GM12878 (cell line): ENCODE measurements at regions not wholly inside any gene's neighbourhood (a gene's known extent, or its start where the extent isn't known, plus 50 kb on each side); places are given as distances from the start of the nearest gene placed in this dataset.

Experiments
- E2F8 ChIP-seq: fragments of 450-650 bp; IDR thresholded peaks from 2 replicates; pipeline ENCODE4 v1.6.1; 2018; ENCODE audit warnings: mild to moderate bottlenecking, low read depth, moderate library complexity; ENCODE audit not compliant: partially characterized antibody
- ETV6 ChIP-seq, 2 experiments: fragments of 450-650 bp in 1 of 2; IDR thresholded peaks in 1 of 2; conservative IDR thresholded peaks in 1 of 2; 2 replicates each; pipeline ENCODE4 v1.6.1; 2014; ENCODE audit warnings: antibody characterized with exemption in 1 of 2, borderline replicate concordance in 1 of 2, low read depth in 1 of 2, mild to moderate bottlenecking in 1 of 2, moderate library complexity in 1 of 2
- LARP7 ChIP-seq: fragments of 450-650 bp; IDR thresholded peaks from 2 replicates; pipeline ENCODE4 v1.6.1; 2017; ENCODE audit warnings: mild to moderate bottlenecking
- MYC ChIP-seq: IDR thresholded peaks from 2 replicates; pipeline ENCODE4 v1.6.1; 2011; ENCODE audit warnings: mild to moderate bottlenecking, low read length, moderate library complexity, inconsistent platforms; ENCODE audit not compliant: insufficient read depth, insufficient replicate concordance, insufficient read length, severe bottlenecking
- NBN ChIP-seq: fragments of 450-650 bp; IDR thresholded peaks from 2 replicates; pipeline ENCODE4 v1.6.1; 2016
- NFXL1 ChIP-seq: fragments of 450-650 bp; IDR thresholded peaks from 2 replicates; pipeline ENCODE4 v1.6.1; 2017; ENCODE audit warnings: antibody characterized with exemption, mild to moderate bottlenecking, borderline replicate concordance
- NFYA ChIP-seq: IDR thresholded peaks from 2 replicates; pipeline ENCODE4 v1.6.1; 2011; ENCODE audit warnings: low read depth, mild to moderate bottlenecking, low read length, improper control_type of control experiment, borderline replicate concordance
- PAX5 ChIP-seq: IDR thresholded peaks from 2 replicates; pipeline ENCODE4 v1.6.1; 2011; ENCODE audit warnings: low read depth, low read length, borderline replicate concordance
- RFX5 ChIP-seq: IDR thresholded peaks from 2 replicates; pipeline ENCODE4 v1.6.1; 2011; ENCODE audit warnings: low read depth, low read length, improper control_type of control experiment
- TCF7 ChIP-seq: IDR thresholded peaks from 2 replicates; pipeline ENCODE4 v1.6.1; 2014; ENCODE audit warnings: antibody characterized with exemption, borderline replicate concordance
- YY1 ChIP-seq: IDR thresholded peaks from 2 replicates; pipeline ENCODE4 v1.6.1; 2011; ENCODE audit warnings: low read depth, mild to moderate bottlenecking, low read length
- ZNF207 ChIP-seq: fragments of 450-650 bp; IDR thresholded peaks from 2 replicates; pipeline ENCODE4 v1.6.1; 2014; ENCODE audit warnings: antibody characterized with exemption, mild to moderate bottlenecking, borderline replicate concordance
- ZNF592 ChIP-seq: fragments of 450-650 bp; IDR thresholded peaks from 2 replicates; pipeline ENCODE4 v1.6.1; 2017; ENCODE audit warnings: mild to moderate bottlenecking, moderate library complexity
- TF ChIP-seq, protein P1 (sequence below): fragments of 450-650 bp; conservative IDR thresholded peaks from 2 replicates; pipeline ENCODE4 v1.6.1; 2017; ENCODE audit warnings: mild to moderate bottlenecking, moderate library complexity
- TF ChIP-seq, protein P2 (sequence below): IDR thresholded peaks from 2 replicates; pipeline ENCODE4 v1.6.1; 2011; ENCODE audit warnings: low read depth, mild to moderate bottlenecking, low read length, moderate library complexity, borderline replicate concordance; ENCODE audit errors: extremely low read depth
- TF ChIP-seq, protein P3 (sequence below): fragments of 450-650 bp; formaldehyde crosslinking; IDR thresholded peaks from 2 replicates; pipeline ENCODE4 v1.5.0; 2022; ENCODE audit warnings: mild to moderate bottlenecking, missing genetic modification characterization

GRCh38 chr6:159104163-159104925, 59.6 kb upstream of the TAGAP start (continued):
- TF ChIP-seq, protein P1, sequence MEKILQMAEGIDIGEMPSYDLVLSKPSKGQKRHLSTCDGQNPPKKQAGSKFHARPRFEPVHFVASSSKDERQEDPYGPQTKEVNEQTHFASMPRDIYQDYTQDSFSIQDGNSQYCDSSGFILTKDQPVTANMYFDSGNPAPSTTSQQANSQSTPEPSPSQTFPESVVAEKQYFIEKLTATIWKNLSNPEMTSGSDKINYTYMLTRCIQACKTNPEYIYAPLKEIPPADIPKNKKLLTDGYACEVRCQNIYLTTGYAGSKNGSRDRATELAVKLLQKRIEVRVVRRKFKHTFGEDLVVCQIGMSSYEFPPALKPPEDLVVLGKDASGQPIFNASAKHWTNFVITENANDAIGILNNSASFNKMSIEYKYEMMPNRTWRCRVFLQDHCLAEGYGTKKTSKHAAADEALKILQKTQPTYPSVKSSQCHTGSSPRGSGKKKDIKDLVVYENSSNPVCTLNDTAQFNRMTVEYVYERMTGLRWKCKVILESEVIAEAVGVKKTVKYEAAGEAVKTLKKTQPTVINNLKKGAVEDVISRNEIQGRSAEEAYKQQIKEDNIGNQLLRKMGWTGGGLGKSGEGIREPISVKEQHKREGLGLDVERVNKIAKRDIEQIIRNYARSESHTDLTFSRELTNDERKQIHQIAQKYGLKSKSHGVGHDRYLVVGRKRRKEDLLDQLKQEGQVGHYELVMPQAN: no peak
- TF ChIP-seq NFXL1 (no peak), YY1 (peak; percentile 64; the same call in 1 of the 2 replicates), NFYA (no peak), E2F8 (no peak), LARP7 (peak; percentile 15; the same call in 1 of the 2 replicates), MYC (no peak), ETV6 (conservative IDR thresholded peaks at IDR 0.05 in 1 of 2, IDR thresholded peaks at IDR 0.05 in 1 of 2; ENCODE audit: borderline replicate concordance in 1 of 2, low read depth in 1 of 2) (no peak), RFX5 (no peak), ZNF207 (no peak), NBN (peak; percentile 47; the same call in 1 of the 2 replicates), TCF7 (no peak), PAX5 (no peak), ZNF592 (0 out of 2 replicates have a peak, but pooled peaks have one; percentile 67)
- TF ChIP-seq, protein P2, sequence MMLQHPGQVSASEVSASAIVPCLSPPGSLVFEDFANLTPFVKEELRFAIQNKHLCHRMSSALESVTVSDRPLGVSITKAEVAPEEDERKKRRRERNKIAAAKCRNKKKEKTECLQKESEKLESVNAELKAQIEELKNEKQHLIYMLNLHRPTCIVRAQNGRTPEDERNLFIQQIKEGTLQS: no peak
- TF ChIP-seq, protein P3, sequence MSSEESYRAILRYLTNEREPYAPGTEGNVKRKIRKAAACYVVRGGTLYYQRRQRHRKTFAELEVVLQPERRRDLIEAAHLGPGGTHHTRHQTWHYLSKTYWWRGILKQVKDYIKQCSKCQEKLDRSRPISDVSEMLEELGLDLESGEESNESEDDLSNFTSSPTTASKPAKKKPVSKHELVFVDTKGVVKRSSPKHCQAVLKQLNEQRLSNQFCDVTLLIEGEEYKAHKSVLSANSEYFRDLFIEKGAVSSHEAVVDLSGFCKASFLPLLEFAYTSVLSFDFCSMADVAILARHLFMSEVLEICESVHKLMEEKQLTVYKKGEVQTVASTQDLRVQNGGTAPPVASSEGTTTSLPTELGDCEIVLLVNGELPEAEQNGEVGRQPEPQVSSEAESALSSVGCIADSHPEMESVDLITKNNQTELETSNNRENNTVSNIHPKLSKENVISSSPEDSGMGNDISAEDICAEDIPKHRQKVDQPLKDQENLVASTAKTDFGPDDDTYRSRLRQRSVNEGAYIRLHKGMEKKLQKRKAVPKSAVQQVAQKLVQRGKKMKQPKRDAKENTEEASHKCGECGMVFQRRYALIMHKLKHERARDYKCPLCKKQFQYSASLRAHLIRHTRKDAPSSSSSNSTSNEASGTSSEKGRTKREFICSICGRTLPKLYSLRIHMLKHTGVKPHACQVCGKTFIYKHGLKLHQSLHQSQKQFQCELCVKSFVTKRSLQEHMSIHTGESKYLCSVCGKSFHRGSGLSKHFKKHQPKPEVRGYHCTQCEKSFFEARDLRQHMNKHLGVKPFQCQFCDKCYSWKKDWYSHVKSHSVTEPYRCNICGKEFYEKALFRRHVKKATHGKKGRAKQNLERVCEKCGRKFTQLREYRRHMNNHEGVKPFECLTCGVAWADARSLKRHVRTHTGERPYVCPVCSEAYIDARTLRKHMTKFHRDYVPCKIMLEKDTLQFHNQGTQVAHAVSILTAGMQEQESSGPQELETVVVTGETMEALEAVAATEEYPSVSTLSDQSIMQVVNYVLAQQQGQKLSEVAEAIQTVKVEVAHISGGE: no peak
